CD8-positive, alpha-beta memory T cell (primary cell): ENCODE measurements at regions not wholly inside any gene's neighbourhood (a gene's known extent, or its start where the extent isn't known, plus 50 kb on each side); places are given as distances from the start of the nearest gene placed in this dataset.
A peak's percentile ranks its signal among the peaks of the same experiment; 100 is the strongest.

Source experiments
- CTCF ChIA-PET: fragments of 350-600 bp; sonication (Branson Sonifier 250); formaldehyde crosslinking; loops from one replicate; lab custom pipeline; 2021; ENCODE audit warnings: antibody characterized with exemption; lab: Charles Lee
- POLR2A ChIA-PET: fragments of 350-600 bp; sonication (Branson Sonifier 250); formaldehyde crosslinking; loops from one replicate; lab custom pipeline; 2021; ENCODE audit warnings: antibody characterized with exemption; lab: Charles Lee
- DNase-seq, 5 donors: peaks; one replicate each; pipeline versions ENCODE4 v3.0.0 to v3.0.0-alpha.2; 2020 to 2022; ENCODE audit warnings: mixed read lengths in 1 of 5
- H3K27ac ChIP-seq: one replicate; pipeline ENCODE4 v1.7.0; 2013; ENCODE audit warnings: low read depth, mild to moderate bottlenecking, low read length, moderate library complexity
- H3K27me3 ChIP-seq: 2 replicates; pipeline ENCODE4 v1.7.0; 2013; ENCODE audit warnings: low read length, mild to moderate bottlenecking; ENCODE audit not compliant: insufficient read depth, poor library complexity, severe bottlenecking
- H3K36me3 ChIP-seq: 2 replicates; pipeline ENCODE4 v1.7.0; 2013; ENCODE audit warnings: mild to moderate bottlenecking, low read length, moderate library complexity; ENCODE audit not compliant: insufficient read depth
- H3K4me1 ChIP-seq: 2 replicates; pipeline ENCODE4 v1.7.0; 2013; ENCODE audit warnings: mild to moderate bottlenecking, low read length, moderate library complexity; ENCODE audit not compliant: insufficient read depth
- H3K4me3 ChIP-seq: 2 replicates; pipeline ENCODE4 v1.7.0; 2013; ENCODE audit warnings: mild to moderate bottlenecking, low read length
- H3K9me3 ChIP-seq: 2 replicates; pipeline ENCODE4 v1.7.0; 2013; ENCODE audit warnings: mild to moderate bottlenecking, low read length
- H3K27ac Mint-ChIP-seq, 8 donors: one replicate each; pipeline ENCODE4 v1.8.0; 2020 to 2021; ENCODE audit warnings: mixed read lengths in 8 of 8, mild to moderate bottlenecking in 6 of 8, inconsistent platforms in 3 of 8, moderate library complexity in 3 of 8
- H3K27me3 Mint-ChIP-seq, 2 donors: one replicate each; pipeline ENCODE4 v1.8.0; 2020 to 2021; ENCODE audit warnings: mixed read lengths in 2 of 2, mild to moderate bottlenecking in 1 of 2, moderate library complexity in 1 of 2
- H3K36me3 Mint-ChIP-seq, 3 donors: one replicate each; pipeline ENCODE4 v1.8.0; 2020 to 2021; ENCODE audit warnings: mixed read lengths in 3 of 3, inconsistent platforms in 1 of 3, mild to moderate bottlenecking in 1 of 3
- H3K4me1 Mint-ChIP-seq, 3 donors: one replicate each; pipeline ENCODE4 v1.8.0; 2020 to 2021; ENCODE audit warnings: mixed read lengths in 3 of 3, inconsistent platforms in 1 of 3, mild to moderate bottlenecking in 1 of 3
- H3K4me3 Mint-ChIP-seq, 7 donors: one replicate each; pipeline ENCODE4 v1.8.0; 2020 to 2021; ENCODE audit warnings: mixed read lengths in 7 of 7, mild to moderate bottlenecking in 6 of 7, moderate library complexity in 4 of 7, inconsistent platforms in 2 of 7
- H3K9me3 Mint-ChIP-seq, 5 donors: one replicate each; pipeline ENCODE4 v1.8.0; 2020 to 2022; ENCODE audit warnings: mixed read lengths in 5 of 5, mild to moderate bottlenecking in 3 of 5, moderate library complexity in 2 of 5, inconsistent platforms in 1 of 5

- Histone ChIP-seq H3K27ac (no peak overlapping the region), H3K4me1 (peaks cover 27% of the 10 kb centered on the region), H3K36me3 (no peaks in the 10 kb centered on the region), H3K9me3 (peaks cover 4% of the 10 kb centered on the region), H3K27me3 (no peaks in the 10 kb centered on the region), H3K4me3 (no peak overlapping the region)
- Mint-ChIP-seq H3K36me3 (peaks cover 0 to 40% (median 3%) of the 10 kb centered on the region in 3 donors), H3K4me3 (no peak overlapping the region), H3K27ac (no peak overlapping the region), H3K27me3 (no peaks in the 10 kb centered on the region), H3K9me3 (peaks cover 3 to 16% (median 9%) of the 10 kb centered on the region in 5 donors), H3K4me1 (peaks cover 50 to 55% (median 52%) of the 10 kb centered on the region in 3 donors)
- DNase-seq, result no peak
- CTCF ChIA-PET, result interaction anchor here (0.6 to 1.8 kb wide), 6 partner anchors 9 to 193 kb away, joined by 3 to 4 read pairs (median 3); no protein-coding TSS in a partner anchor
- POLR2A ChIA-PET, result interaction anchor here (0.8 to 1.2 kb wide), 2 partner anchors 106 to 127 kb away, joined by 3 read pairs; partner anchors contain the start of gene AMN1
These were observed 105.3 kb upstream of the AMN1 start for GRCh38 chr12:31834150-31834549.

- ChIA-PET CTCF (interaction anchor here (1.8 kb wide), 1 partner anchor 129 kb away, joined by 4 read pairs; no protein-coding TSS in a partner anchor), POLR2A (interaction anchor here (0.5 to 1.3 kb wide), 3 partner anchors 63 to 127 kb away, joined by 3 read pairs; partner anchors contain the start of gene RESF1)
- Histone ChIP-seq H3K36me3 (no peaks in the 10 kb centered on the region), H3K9me3 (peaks cover 4% of the 10 kb centered on the region), H3K27me3 (no peaks in the 10 kb centered on the region), H3K4me3 (peak overlapping the region; percentile 26), H3K27ac (no peak overlapping the region), H3K4me1 (peaks cover 30% of the 10 kb centered on the region)
- H3K27ac Mint-ChIP-seq, result peak overlapping the region; percentile 52 to 91 (median 83)
- H3K4me1 Mint-ChIP-seq, result peaks cover 54 to 63% (median 59%) of the 10 kb centered on the region in 3 donors
- H3K9me3 Mint-ChIP-seq, result peaks cover 3 to 13% (median 9%) of the 10 kb centered on the region in 5 donors
- peak overlapping the region in 6 of 7 donors; percentile 32 to 76 (median 63) for H3K4me3 Mint-ChIP-seq
- peak in 4 of 5 donors; percentile 2 to 61 (median 54) for DNase-seq
- H3K27me3 Mint-ChIP-seq, result no peaks in the 10 kb centered on the region
- peaks cover 0 to 31% (median 0%) of the 10 kb centered on the region in 3 donors for H3K36me3 Mint-ChIP-seq
These were observed 104.2 kb upstream of the AMN1 start for GRCh38 chr12:31832740-31833729.

- Mint-ChIP-seq H3K27ac (peak overlapping the region in 3 of 8 donors; percentile 22 to 72 (median 66)), H3K27me3 (peaks cover 0 to 1% of the 10 kb centered on the region in 2 donors), H3K36me3 (peaks cover 0 to 45% (median 3%) of the 10 kb centered on the region in 3 donors), H3K4me1 (peaks cover 43 to 55% (median 49%) of the 10 kb centered on the region in 3 donors), H3K4me3 (no peak overlapping the region), H3K9me3 (peaks cover 5 to 20% (median 8%) of the 10 kb centered on the region in 5 donors)
- Histone ChIP-seq H3K9me3 (peaks cover 4% of the 10 kb centered on the region), H3K36me3 (no peaks in the 10 kb centered on the region), H3K4me1 (peaks cover 30% of the 10 kb centered on the region), H3K4me3 (no peak overlapping the region), H3K27me3 (no peaks in the 10 kb centered on the region), H3K27ac (no peak overlapping the region)
- peak in 1 of 5 donors; percentile 7 for DNase-seq
- CTCF ChIA-PET, result no interaction called here
- POLR2A ChIA-PET, result no interaction called here
These were observed 99.2 kb upstream of the AMN1 start for GRCh38 chr12:31828071-31828470.

DNA sequence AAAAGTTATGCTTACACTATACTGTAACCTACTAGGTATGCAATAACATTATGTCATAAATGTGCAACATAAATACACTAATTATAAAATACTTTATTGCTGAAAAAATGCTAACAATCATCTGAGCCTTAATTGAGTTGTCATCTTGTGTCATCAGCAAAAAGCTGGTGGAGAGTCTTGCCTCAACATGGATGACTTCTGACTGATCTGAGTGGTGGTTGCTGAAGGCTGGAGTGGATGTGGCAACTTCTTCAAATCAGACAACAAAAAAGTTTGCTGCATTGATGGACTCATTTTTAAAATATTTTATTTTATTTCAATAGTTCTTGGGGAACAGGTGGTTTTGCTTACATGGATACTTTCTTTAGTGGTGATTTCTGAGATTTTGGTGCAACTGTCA, 93.9 kb upstream of the AMN1 start:
- no peak overlapping the region for H3K27ac ChIP-seq
- Mint-ChIP-seq H3K9me3 (peaks cover 0 to 8% (median 4%) of the 10 kb centered on the region in 5 donors), H3K4me1 (peaks cover 10 to 19% (median 13%) of the 10 kb centered on the region in 3 donors), H3K27me3 (peaks cover 0 to 1% of the 10 kb centered on the region in 2 donors), H3K27ac (no peak overlapping the region), H3K36me3 (peaks cover 0 to 21% (median 5%) of the 10 kb centered on the region in 3 donors), H3K4me3 (no peak overlapping the region)
- POLR2A ChIA-PET, result interaction anchor here (0.7 kb wide), 1 partner anchor 167 kb away, joined by 3 read pairs; no protein-coding TSS in a partner anchor
- no peaks in the 10 kb centered on the region for H3K27me3 ChIP-seq
- CTCF ChIA-PET, result no interaction called here
- no peak for DNase-seq
- H3K4me3 ChIP-seq, result no peak overlapping the region
- H3K9me3 ChIP-seq, result no peaks in the 10 kb centered on the region
- H3K36me3 ChIP-seq, result no peaks in the 10 kb centered on the region
- H3K4me1 ChIP-seq, result peaks cover 8% of the 10 kb centered on the region

DNA sequence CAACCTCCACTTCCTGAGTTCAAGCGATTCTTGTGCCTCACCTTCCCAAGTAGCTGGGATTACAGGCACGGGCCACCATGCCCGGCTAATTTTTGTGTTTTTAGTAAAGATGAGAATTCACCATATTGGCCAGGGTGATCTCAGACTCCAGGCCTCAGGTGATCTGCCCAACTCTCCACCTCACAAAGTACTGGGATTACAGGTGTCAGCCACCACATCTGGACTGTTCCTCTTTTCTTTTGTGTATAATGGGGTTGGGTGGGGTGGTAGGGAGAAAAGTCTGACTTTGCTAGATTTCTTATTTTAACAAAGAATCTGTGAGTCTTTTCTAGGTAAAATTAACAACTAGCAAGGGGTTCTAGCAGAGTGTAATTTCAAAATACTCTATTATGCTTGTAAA, 92.7 kb upstream of the AMN1 start:
- DNase-seq, result no peak
- H3K36me3 Mint-ChIP-seq, result peaks cover 0 to 21% (median 5%) of the 10 kb centered on the region in 3 donors
- CTCF ChIA-PET, result no interaction called here
- no peak overlapping the region for H3K4me3 Mint-ChIP-seq
- Histone ChIP-seq H3K4me1 (peaks cover 4% of the 10 kb centered on the region), H3K9me3 (no peaks in the 10 kb centered on the region), H3K36me3 (no peaks in the 10 kb centered on the region), H3K27me3 (no peaks in the 10 kb centered on the region), H3K4me3 (no peak overlapping the region), H3K27ac (no peak overlapping the region)
- H3K27ac Mint-ChIP-seq, result peak overlapping the region in 1 of 8 donors; percentile 14
- peaks cover 0 to 1% of the 10 kb centered on the region in 2 donors for H3K27me3 Mint-ChIP-seq
- POLR2A ChIA-PET, result interaction anchor here (0.6 kb wide), 1 partner anchor 8 kb away, joined by 3 read pairs; no protein-coding TSS in a partner anchor
- H3K9me3 Mint-ChIP-seq, result peaks cover 0 to 8% (median 4%) of the 10 kb centered on the region in 5 donors
- H3K4me1 Mint-ChIP-seq, result peaks cover 10 to 19% (median 11%) of the 10 kb centered on the region in 3 donors

- Mint-ChIP-seq H3K36me3 (peaks cover 0 to 19% (median 4%) of the 10 kb centered on the region in 3 donors), H3K4me3 (no peak overlapping the region), H3K4me1 (peaks cover 9 to 17% (median 11%) of the 10 kb centered on the region in 3 donors), H3K9me3 (peaks cover 0 to 6% (median 3%) of the 10 kb centered on the region in 5 donors), H3K27ac (peak overlapping the region in 1 of 8 donors; percentile 18), H3K27me3 (peaks cover 0 to 1% of the 10 kb centered on the region in 2 donors)
- Histone ChIP-seq H3K36me3 (no peaks in the 10 kb centered on the region), H3K27me3 (no peaks in the 10 kb centered on the region), H3K9me3 (no peaks in the 10 kb centered on the region), H3K4me3 (no peak overlapping the region), H3K4me1 (peaks cover 4% of the 10 kb centered on the region), H3K27ac (no peak overlapping the region)
- ChIA-PET CTCF (no interaction called here), POLR2A (interaction anchor here (0.5 to 0.6 kb wide), 2 partner anchors 9 to 26 kb away, joined by 3 to 7 read pairs; no protein-coding TSS in a partner anchor)
- no peak for DNase-seq
These were observed 92.0 kb upstream of the AMN1 start for GRCh38 chr12:31820832-31821231.

DNA sequence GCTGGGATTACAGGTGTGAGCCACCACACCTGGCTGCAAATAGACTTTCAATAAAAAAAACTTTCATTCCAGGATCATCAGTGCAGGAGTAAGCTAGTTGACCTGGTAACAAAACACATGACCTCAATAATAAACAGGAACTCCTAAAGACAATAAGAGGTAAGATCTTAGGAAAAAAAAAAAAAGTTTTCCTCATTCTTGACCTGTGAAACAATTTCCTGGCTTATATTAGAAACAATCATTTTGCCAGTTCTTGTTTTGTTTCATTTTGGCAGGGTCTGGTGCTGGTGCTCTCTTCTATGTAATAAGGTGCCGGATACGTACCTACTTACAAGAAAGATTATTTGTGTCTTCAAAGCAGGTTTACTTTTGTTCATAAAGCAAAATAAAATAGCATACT, 90.6 kb upstream of the AMN1 start:
- DNase-seq, result no peak
- no peak overlapping the region for H3K27ac Mint-ChIP-seq
- H3K4me1 Mint-ChIP-seq, result peaks cover 6 to 18% (median 10%) of the 10 kb centered on the region in 3 donors
- POLR2A ChIA-PET, result no interaction called here
- CTCF ChIA-PET, result no interaction called here
- peaks cover 0 to 7% (median 1%) of the 10 kb centered on the region in 3 donors for H3K36me3 Mint-ChIP-seq
- Histone ChIP-seq H3K9me3 (no peaks in the 10 kb centered on the region), H3K4me3 (no peak overlapping the region), H3K36me3 (no peaks in the 10 kb centered on the region), H3K27ac (no peak overlapping the region), H3K4me1 (peaks cover 4% of the 10 kb centered on the region), H3K27me3 (no peaks in the 10 kb centered on the region)
- no peak overlapping the region for H3K4me3 Mint-ChIP-seq
- H3K9me3 Mint-ChIP-seq, result peaks cover 0 to 2% (median 0%) of the 10 kb centered on the region in 5 donors
- H3K27me3 Mint-ChIP-seq, result peaks cover 0 to 1% of the 10 kb centered on the region in 2 donors
